ENCODE measurements at regions not wholly inside any gene's neighbourhood (a gene's known extent, or its start where the extent isn't known, plus 50 kb on each side); places are given as distances from the start of the nearest gene placed in this dataset.

- intact Hi-C loops (cut with DNase I): no loop called here
- DNase-seq (ENCODE audit: extremely low spot score in 2 of 2): no peak
- no peaks in the 10 kb centered on the region for H3K9me3 ChIP-seq
- TF ChIP-seq POLR2AphosphoS5 (IDR thresholded peaks at IDR 0.05; ENCODE audit: insufficient read depth in 1 of 2, low read depth in 1 of 2): no peak
- TF ChIP-seq, protein P1, sequence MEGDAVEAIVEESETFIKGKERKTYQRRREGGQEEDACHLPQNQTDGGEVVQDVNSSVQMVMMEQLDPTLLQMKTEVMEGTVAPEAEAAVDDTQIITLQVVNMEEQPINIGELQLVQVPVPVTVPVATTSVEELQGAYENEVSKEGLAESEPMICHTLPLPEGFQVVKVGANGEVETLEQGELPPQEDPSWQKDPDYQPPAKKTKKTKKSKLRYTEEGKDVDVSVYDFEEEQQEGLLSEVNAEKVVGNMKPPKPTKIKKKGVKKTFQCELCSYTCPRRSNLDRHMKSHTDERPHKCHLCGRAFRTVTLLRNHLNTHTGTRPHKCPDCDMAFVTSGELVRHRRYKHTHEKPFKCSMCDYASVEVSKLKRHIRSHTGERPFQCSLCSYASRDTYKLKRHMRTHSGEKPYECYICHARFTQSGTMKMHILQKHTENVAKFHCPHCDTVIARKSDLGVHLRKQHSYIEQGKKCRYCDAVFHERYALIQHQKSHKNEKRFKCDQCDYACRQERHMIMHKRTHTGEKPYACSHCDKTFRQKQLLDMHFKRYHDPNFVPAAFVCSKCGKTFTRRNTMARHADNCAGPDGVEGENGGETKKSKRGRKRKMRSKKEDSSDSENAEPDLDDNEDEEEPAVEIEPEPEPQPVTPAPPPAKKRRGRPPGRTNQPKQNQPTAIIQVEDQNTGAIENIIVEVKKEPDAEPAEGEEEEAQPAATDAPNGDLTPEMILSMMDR (IDR thresholded peaks at IDR 0.05): no peak
- no peak overlapping the region for H3K27ac ChIP-seq
- H3K27me3 ChIP-seq: no peaks in the 10 kb centered on the region
- no peak overlapping the region for H3K4me3 ChIP-seq
- H3K4me1 ChIP-seq: peaks cover 7% of the 10 kb centered on the region
- H3K36me3 ChIP-seq: no peaks in the 10 kb centered on the region
These were observed 129.2 kb upstream of the DPH6 start for GRCh38 chr15:35674873-35675781.

- Histone ChIP-seq H3K4me3 (no peak overlapping the region), H3K27ac (no peak overlapping the region), H3K36me3 (no peaks in the 10 kb centered on the region), H3K9me3 (no peaks in the 10 kb centered on the region), H3K27me3 (no peaks in the 10 kb centered on the region), H3K4me1 (peaks cover 7% of the 10 kb centered on the region)
- DNase-seq (ENCODE audit: extremely low spot score in 2 of 2): no peak
- no peak for TF ChIP-seq POLR2A (IDR thresholded peaks at IDR 0.05)
- TF ChIP-seq, protein P1 (IDR thresholded peaks at IDR 0.05): no peak
- TF ChIP-seq POLR2AphosphoS5 (IDR thresholded peaks at IDR 0.05; ENCODE audit: insufficient read depth in 1 of 2, low read depth in 1 of 2): no peak
- intact Hi-C loops (cut with DNase I): no loop called here
These were observed 132.8 kb upstream of the DPH6 start for GRCh38 chr15:35678774-35679173.

DNA sequence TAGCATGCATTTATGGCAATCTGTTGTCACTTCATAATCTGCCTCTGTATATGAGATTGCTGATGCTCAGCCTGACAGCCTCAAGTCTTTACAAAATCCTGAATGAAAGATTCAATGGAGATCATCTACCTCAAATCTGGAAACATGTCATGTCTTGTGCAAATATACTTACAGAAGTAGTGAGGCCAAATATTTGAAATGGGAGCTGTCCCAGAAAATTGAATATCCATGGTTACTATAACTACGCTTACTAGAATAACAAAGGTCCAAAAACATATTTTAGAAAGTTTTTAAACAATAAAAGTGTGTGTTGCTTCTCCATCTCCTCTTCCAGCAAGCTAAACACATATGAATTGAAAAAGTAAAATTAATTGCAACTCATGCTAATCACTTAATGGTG, 133.2 kb upstream of the DPH6 start:
- H3K4me3 ChIP-seq: no peak overlapping the region
- no peaks in the 10 kb centered on the region for H3K27me3 ChIP-seq
- no peak overlapping the region for H3K27ac ChIP-seq
- no peaks in the 10 kb centered on the region for H3K36me3 ChIP-seq
- TF ChIP-seq POLR2AphosphoS5 (IDR thresholded peaks at IDR 0.05; ENCODE audit: insufficient read depth in 1 of 2, low read depth in 1 of 2): no peak
- no peaks in the 10 kb centered on the region for H3K9me3 ChIP-seq
- intact Hi-C loops (cut with DNase I): no loop called here
- no peak for DNase-seq (ENCODE audit: extremely low spot score in 2 of 2)
- H3K4me1 ChIP-seq: peaks cover 7% of the 10 kb centered on the region

DNA sequence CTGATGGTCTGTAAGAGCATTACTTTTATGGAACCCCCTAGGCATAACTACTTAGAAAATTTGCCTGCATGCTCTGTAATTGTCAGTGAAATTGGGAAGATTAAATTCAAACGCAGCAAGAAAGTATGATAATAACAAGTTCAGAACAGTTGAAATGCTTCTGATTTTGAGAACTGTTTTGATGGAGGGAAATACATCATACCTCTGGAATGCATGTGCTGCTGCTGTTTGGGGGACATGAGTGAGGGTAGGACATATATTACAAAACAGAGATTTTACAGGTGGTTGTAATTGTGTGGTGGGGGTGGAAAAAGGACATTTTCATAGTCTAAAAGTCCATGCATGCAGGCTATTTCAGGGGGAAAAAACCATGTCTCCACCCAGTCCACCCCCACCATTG, 135.0 kb upstream of the DPH6 start:
- Histone ChIP-seq H3K4me3 (no peak overlapping the region), H3K36me3 (no peaks in the 10 kb centered on the region), H3K27me3 (no peaks in the 10 kb centered on the region), H3K27ac (no peak overlapping the region), H3K9me3 (no peaks in the 10 kb centered on the region), H3K4me1 (no peaks in the 10 kb centered on the region)
- no peak for DNase-seq (ENCODE audit: extremely low spot score in 2 of 2)
- TF ChIP-seq POLR2AphosphoS5 (IDR thresholded peaks at IDR 0.05; ENCODE audit: insufficient read depth in 1 of 2, low read depth in 1 of 2) (no peak), POLR2A (IDR thresholded peaks at IDR 0.05) (no peak)
- TF ChIP-seq, protein P1 (IDR thresholded peaks at IDR 0.05): no peak
- intact Hi-C loops (cut with DNase I): no loop called here

- Histone ChIP-seq H3K4me1 (peaks cover 12% of the 10 kb centered on the region), H3K4me3 (no peak overlapping the region), H3K27ac (no peak overlapping the region), H3K9me3 (no peaks in the 10 kb centered on the region), H3K27me3 (no peaks in the 10 kb centered on the region), H3K36me3 (no peaks in the 10 kb centered on the region)
- no peak for TF ChIP-seq POLR2AphosphoS5 (IDR thresholded peaks at IDR 0.05; ENCODE audit: insufficient read depth in 1 of 2, low read depth in 1 of 2)
- no peak for TF ChIP-seq POLR2A (IDR thresholded peaks at IDR 0.05)
- TF ChIP-seq, protein P1 (IDR thresholded peaks at IDR 0.05): no peak
- DNase-seq (ENCODE audit: extremely low spot score in 2 of 2): no peak
- intact Hi-C loops (cut with DNase I): no loop called here
These were observed 140.4 kb upstream of the DPH6 start for GRCh38 chr15:35686347-35686746.

All from vagina (tissue), 2 donors.